GM12878 (cell line): ENCODE measurements at regions not wholly inside any gene's neighbourhood (a gene's known extent, or its start where the extent isn't known, plus 50 kb on each side); places are given as distances from the start of the nearest gene placed in this dataset.

ENCODE experiments used
- BMI1 ChIP-seq: fragments of 450-650 bp; IDR thresholded peaks from 2 replicates; pipeline ENCODE4 v1.6.1; 2016; ENCODE audit warnings: mild to moderate bottlenecking, moderate library complexity, borderline replicate concordance
- CHD1 ChIP-seq: IDR thresholded peaks from 2 replicates; pipeline ENCODE4 v1.6.1; 2012; ENCODE audit warnings: low read depth, low read length, improper control_type of control experiment
- EGR1 ChIP-seq, 2 experiments: IDR thresholded peaks; 1 replicate in 1 of 2; 2 replicates in 1 of 2; pipeline ENCODE4 v1.6.1; 2011 to 2012; ENCODE audit warnings: low read depth in 2 of 2, low read length in 2 of 2, borderline replicate concordance in 1 of 2, mild to moderate bottlenecking in 1 of 2, moderate library complexity in 1 of 2
- FOXM1 ChIP-seq: IDR thresholded peaks from 2 replicates; pipeline ENCODE4 v1.6.1; 2012; ENCODE audit warnings: low read depth, mild to moderate bottlenecking, inconsistent platforms, low read length, moderate library complexity
- GATAD2B ChIP-seq: fragments of 450-650 bp; conservative IDR thresholded peaks from 2 replicates; pipeline ENCODE4 v1.6.1; 2017; ENCODE audit warnings: low read depth, mild to moderate bottlenecking, moderate library complexity
- HDAC2 ChIP-seq: fragments of 200-600 bp; sonication (generic); IDR thresholded peaks from 2 replicates; pipeline ENCODE4 v1.6.1; 2017
- IKZF2 ChIP-seq, 2 experiments: fragments of 450-650 bp; IDR thresholded peaks; 2 replicates each; pipeline ENCODE4 v1.6.1; 2017; ENCODE audit warnings: mild to moderate bottlenecking in 2 of 2, moderate library complexity in 2 of 2
- MEF2A ChIP-seq: IDR thresholded peaks from 2 replicates; pipeline ENCODE4 v1.6.1; 2011; ENCODE audit warnings: low read depth, mild to moderate bottlenecking, low read length, moderate library complexity; ENCODE audit not compliant: insufficient read depth
- NFYB ChIP-seq: IDR thresholded peaks from 2 replicates; pipeline ENCODE4 v1.6.1; 2011; ENCODE audit warnings: low read depth, mild to moderate bottlenecking, low read length, improper control_type of control experiment, moderate library complexity; ENCODE audit not compliant: insufficient read depth
- PML ChIP-seq: IDR thresholded peaks from 2 replicates; pipeline ENCODE4 v1.6.1; 2012; ENCODE audit warnings: low read length, inconsistent platforms
- RAD21 ChIP-seq: IDR thresholded peaks from 2 replicates; pipeline ENCODE4 v1.6.1; 2011; ENCODE audit warnings: mild to moderate bottlenecking, low read depth, low read length, moderate library complexity; ENCODE audit not compliant: insufficient read depth
- RB1 ChIP-seq: fragments of 450-650 bp; formaldehyde crosslinking; IDR thresholded peaks from 2 replicates; pipeline ENCODE4 v1.6.1; 2017; ENCODE audit warnings: mild to moderate bottlenecking, borderline replicate concordance
- RELA ChIP-seq: fragments of 450-650 bp; IDR thresholded peaks from 2 replicates; pipeline ENCODE4 v1.8.0; 2014; ENCODE audit warnings: borderline replicate concordance; ENCODE audit not compliant: partially characterized antibody
- RFX5 ChIP-seq: IDR thresholded peaks from 2 replicates; pipeline ENCODE4 v1.6.1; 2011; ENCODE audit warnings: low read depth, low read length, improper control_type of control experiment
- SMAD5 ChIP-seq: IDR thresholded peaks from 2 replicates; pipeline ENCODE4 v1.6.1; 2016; ENCODE audit warnings: antibody characterized with exemption, low read depth
- TF ChIP-seq, protein P1 (sequence below): fragments of 450-650 bp; formaldehyde crosslinking; IDR thresholded peaks from 2 replicates; pipeline ENCODE4 v1.5.0; 2022; ENCODE audit warnings: mild to moderate bottlenecking, missing genetic modification characterization
- TF ChIP-seq, protein P2 (sequence below): fragments of 450-650 bp; IDR thresholded peaks from 2 replicates; pipeline ENCODE4 v1.6.1; 2017; ENCODE audit warnings: low read depth, mild to moderate bottlenecking, moderate library complexity
- TF ChIP-seq, protein P3 (sequence below): fragments of 450-650 bp; IDR thresholded peaks from 2 replicates; pipeline ENCODE4 v1.6.1; 2016; ENCODE audit warnings: mild to moderate bottlenecking
- TF ChIP-seq, protein P4 (sequence below): fragments of 450-650 bp; conservative IDR thresholded peaks from 2 replicates; pipeline ENCODE4 v1.6.1; 2017; ENCODE audit warnings: mild to moderate bottlenecking, moderate library complexity
- TF ChIP-seq, protein P5 (sequence below): IDR thresholded peaks from 2 replicates; pipeline ENCODE4 v1.6.1; 2011; ENCODE audit warnings: low read depth, mild to moderate bottlenecking, low read length, moderate library complexity, borderline replicate concordance; ENCODE audit errors: extremely low read depth

DNA sequence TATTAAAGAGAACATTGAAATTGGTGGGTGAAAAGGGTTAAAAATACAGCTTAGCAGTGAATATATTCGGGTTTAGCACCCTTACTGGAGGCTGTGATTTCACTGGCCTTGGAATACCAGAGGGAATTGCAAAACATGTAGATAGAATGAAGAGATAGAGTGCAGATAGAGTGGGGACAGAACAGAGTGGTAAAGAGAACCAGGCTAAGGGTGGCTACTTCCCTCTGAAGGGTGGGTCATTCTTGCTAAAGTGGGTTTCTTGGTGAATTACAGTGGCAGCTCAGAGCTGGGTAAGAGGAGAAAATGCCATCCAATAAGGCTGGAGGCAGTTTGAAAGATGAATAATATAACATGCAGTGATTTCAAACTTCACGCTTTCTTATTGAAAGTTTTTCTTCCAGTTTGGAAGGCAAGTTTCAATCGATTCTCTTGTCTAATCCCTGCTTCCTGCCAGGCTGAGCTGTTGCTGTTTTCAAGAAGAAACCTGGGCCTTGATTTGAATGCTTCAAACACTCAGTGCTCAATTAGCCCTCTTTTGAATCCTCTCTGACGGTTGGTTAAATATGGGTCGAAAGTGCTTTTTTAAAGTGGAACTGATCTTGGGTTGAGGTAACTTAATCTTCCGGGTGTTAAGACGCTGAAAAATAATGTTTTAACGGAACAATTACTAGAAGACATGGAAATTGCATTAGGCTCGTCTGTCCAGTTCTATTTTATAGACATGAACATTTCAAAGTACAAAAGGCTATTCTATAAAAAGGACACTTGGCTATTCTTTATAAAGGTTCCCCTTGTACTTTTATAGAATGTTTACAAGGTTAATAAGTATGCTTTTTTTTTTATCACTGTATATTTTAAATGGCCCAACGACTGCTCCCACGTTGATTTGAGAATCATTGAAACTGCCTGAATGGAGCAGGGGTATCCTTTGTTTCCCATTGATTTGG is 203.3 kb downstream of the BCAS1 start (continued):
- TF ChIP-seq, protein P1, sequence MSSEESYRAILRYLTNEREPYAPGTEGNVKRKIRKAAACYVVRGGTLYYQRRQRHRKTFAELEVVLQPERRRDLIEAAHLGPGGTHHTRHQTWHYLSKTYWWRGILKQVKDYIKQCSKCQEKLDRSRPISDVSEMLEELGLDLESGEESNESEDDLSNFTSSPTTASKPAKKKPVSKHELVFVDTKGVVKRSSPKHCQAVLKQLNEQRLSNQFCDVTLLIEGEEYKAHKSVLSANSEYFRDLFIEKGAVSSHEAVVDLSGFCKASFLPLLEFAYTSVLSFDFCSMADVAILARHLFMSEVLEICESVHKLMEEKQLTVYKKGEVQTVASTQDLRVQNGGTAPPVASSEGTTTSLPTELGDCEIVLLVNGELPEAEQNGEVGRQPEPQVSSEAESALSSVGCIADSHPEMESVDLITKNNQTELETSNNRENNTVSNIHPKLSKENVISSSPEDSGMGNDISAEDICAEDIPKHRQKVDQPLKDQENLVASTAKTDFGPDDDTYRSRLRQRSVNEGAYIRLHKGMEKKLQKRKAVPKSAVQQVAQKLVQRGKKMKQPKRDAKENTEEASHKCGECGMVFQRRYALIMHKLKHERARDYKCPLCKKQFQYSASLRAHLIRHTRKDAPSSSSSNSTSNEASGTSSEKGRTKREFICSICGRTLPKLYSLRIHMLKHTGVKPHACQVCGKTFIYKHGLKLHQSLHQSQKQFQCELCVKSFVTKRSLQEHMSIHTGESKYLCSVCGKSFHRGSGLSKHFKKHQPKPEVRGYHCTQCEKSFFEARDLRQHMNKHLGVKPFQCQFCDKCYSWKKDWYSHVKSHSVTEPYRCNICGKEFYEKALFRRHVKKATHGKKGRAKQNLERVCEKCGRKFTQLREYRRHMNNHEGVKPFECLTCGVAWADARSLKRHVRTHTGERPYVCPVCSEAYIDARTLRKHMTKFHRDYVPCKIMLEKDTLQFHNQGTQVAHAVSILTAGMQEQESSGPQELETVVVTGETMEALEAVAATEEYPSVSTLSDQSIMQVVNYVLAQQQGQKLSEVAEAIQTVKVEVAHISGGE (CRISPR knock-in tag), result no peak
- TF ChIP-seq CHD1, result no peak
- TF ChIP-seq, protein P2, sequence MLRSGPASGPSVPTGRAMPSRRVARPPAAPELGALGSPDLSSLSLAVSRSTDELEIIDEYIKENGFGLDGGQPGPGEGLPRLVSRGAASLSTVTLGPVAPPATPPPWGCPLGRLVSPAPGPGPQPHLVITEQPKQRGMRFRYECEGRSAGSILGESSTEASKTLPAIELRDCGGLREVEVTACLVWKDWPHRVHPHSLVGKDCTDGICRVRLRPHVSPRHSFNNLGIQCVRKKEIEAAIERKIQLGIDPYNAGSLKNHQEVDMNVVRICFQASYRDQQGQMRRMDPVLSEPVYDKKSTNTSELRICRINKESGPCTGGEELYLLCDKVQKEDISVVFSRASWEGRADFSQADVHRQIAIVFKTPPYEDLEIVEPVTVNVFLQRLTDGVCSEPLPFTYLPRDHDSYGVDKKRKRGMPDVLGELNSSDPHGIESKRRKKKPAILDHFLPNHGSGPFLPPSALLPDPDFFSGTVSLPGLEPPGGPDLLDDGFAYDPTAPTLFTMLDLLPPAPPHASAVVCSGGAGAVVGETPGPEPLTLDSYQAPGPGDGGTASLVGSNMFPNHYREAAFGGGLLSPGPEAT, result 0 out of 2 replicates have a peak, but pooled peaks have one; percentile 40
- 0 out of 2 replicates have a peak, but pooled peaks have one; percentile 22 for TF ChIP-seq NFYB
- TF ChIP-seq, protein P3, sequence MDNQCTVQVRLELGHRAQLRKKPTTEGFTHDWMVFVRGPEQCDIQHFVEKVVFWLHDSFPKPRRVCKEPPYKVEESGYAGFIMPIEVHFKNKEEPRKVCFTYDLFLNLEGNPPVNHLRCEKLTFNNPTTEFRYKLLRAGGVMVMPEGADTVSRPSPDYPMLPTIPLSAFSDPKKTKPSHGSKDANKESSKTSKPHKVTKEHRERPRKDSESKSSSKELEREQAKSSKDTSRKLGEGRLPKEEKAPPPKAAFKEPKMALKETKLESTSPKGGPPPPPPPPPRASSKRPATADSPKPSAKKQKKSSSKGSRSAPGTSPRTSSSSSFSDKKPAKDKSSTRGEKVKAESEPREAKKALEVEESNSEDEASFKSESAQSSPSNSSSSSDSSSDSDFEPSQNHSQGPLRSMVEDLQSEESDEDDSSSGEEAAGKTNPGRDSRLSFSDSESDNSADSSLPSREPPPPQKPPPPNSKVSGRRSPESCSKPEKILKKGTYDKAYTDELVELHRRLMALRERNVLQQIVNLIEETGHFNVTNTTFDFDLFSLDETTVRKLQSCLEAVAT, result peak; percentile 38; the same call in 1 of the 2 replicates
- no peak for TF ChIP-seq GATAD2B
- TF ChIP-seq IKZF2 (IDR thresholded peaks at IDR 0.05), result peak in 1 of 2 experiments; percentile 4; a peak in 2 of 4 replicates
- TF ChIP-seq, protein P4, sequence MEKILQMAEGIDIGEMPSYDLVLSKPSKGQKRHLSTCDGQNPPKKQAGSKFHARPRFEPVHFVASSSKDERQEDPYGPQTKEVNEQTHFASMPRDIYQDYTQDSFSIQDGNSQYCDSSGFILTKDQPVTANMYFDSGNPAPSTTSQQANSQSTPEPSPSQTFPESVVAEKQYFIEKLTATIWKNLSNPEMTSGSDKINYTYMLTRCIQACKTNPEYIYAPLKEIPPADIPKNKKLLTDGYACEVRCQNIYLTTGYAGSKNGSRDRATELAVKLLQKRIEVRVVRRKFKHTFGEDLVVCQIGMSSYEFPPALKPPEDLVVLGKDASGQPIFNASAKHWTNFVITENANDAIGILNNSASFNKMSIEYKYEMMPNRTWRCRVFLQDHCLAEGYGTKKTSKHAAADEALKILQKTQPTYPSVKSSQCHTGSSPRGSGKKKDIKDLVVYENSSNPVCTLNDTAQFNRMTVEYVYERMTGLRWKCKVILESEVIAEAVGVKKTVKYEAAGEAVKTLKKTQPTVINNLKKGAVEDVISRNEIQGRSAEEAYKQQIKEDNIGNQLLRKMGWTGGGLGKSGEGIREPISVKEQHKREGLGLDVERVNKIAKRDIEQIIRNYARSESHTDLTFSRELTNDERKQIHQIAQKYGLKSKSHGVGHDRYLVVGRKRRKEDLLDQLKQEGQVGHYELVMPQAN, result 0 out of 2 replicates have a peak, but pooled peaks have one; percentile 3
- TF ChIP-seq RAD21, result no peak
- TF ChIP-seq BMI1, result no peak
- TF ChIP-seq PML, result 0 out of 2 replicates have a peak, but pooled peaks have one; percentile 28
- no peak for TF ChIP-seq RELA
- no peak for TF ChIP-seq FOXM1
- TF ChIP-seq EGR1 (IDR thresholded peaks at IDR 0.05; ENCODE audit: borderline replicate concordance in 1 of 2, low read depth in 2 of 2, low read length in 2 of 2), result no peak
- no peak for TF ChIP-seq SMAD5
- TF ChIP-seq MEF2A, result 0 out of 2 replicates have a peak, but pooled peaks have one; percentile 6
- no peak for TF ChIP-seq HDAC2
- no peak for TF ChIP-seq RB1
- no peak for TF ChIP-seq RFX5
- TF ChIP-seq, protein P5, sequence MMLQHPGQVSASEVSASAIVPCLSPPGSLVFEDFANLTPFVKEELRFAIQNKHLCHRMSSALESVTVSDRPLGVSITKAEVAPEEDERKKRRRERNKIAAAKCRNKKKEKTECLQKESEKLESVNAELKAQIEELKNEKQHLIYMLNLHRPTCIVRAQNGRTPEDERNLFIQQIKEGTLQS, result no peak
